Ectodermal cell (in vitro differentiated cells): ENCODE measurements at regions not wholly inside any gene's neighbourhood (a gene's known extent, or its start where the extent isn't known, plus 50 kb on each side); places are given as distances from the start of the nearest gene placed in this dataset.

ENCODE experiments used
- H3K27ac ChIP-seq: 2 replicates; pipeline ENCODE4 v1.7.0; 2013; ENCODE audit warnings: mild to moderate bottlenecking, low read depth, low read length; ENCODE audit not compliant: insufficient read depth, poor library complexity, severe bottlenecking
- H3K27me3 ChIP-seq: 2 replicates; pipeline ENCODE4 v1.7.0; 2013; ENCODE audit warnings: mild to moderate bottlenecking, low read length; ENCODE audit not compliant: insufficient read depth, control insufficient read depth, poor library complexity, severe bottlenecking
- H3K36me3 ChIP-seq: one replicate; pipeline ENCODE4 v1.7.0; 2013; ENCODE audit warnings: low read length; ENCODE audit not compliant: control insufficient read depth, insufficient read depth
- H3K4me1 ChIP-seq: one replicate; pipeline ENCODE4 v1.7.0; 2013; ENCODE audit warnings: low read length; ENCODE audit not compliant: control insufficient read depth, insufficient read depth
- H3K4me3 ChIP-seq: 2 replicates; pipeline ENCODE4 v1.7.0; 2013; ENCODE audit warnings: low read depth, low read length, control low read depth; ENCODE audit not compliant: insufficient read depth
- H3K9me3 ChIP-seq: 2 replicates; pipeline ENCODE4 v1.7.0; 2013; ENCODE audit warnings: mild to moderate bottlenecking, low read length, moderate library complexity; ENCODE audit not compliant: control insufficient read depth
- WGBS, 2 experiments: methylation state at CpG; one replicate each; pipeline ENCODE4 v1.1.7; 2013; ENCODE audit warnings: missing lambda C conversion rate in 2 of 2; 5-methylcytosine and 5-hydroxymethylcytosine counted together

GRCh38 chr5:33362915-33363314 is 77.8 kb upstream of the TARS1 start:
- no peaks in the 10 kb centered on the region for H3K36me3 ChIP-seq
- H3K27ac ChIP-seq = no peak overlapping the region
- no peaks in the 10 kb centered on the region for H3K27me3 ChIP-seq
- no peaks in the 10 kb centered on the region for H3K9me3 ChIP-seq
- H3K4me1 ChIP-seq = no peaks in the 10 kb centered on the region
- no peak overlapping the region for H3K4me3 ChIP-seq
- 72% methylated on average over 4 of the region's 4 CpGs for WGBS, 2 experiments

- Histone ChIP-seq H3K27me3 (no peaks in the 10 kb centered on the region), H3K9me3 (no peaks in the 10 kb centered on the region), H3K27ac (no peak overlapping the region), H3K36me3 (no peaks in the 10 kb centered on the region), H3K4me3 (no peak overlapping the region), H3K4me1 (no peaks in the 10 kb centered on the region)
- 93 to 95% methylated on average over 3 of the region's 3 CpGs for WGBS, 2 experiments
These were observed 77.2 kb upstream of the TARS1 start for GRCh38 chr5:33363537-33363936.

- Histone ChIP-seq H3K27me3 (no peaks in the 10 kb centered on the region), H3K36me3 (no peaks in the 10 kb centered on the region), H3K4me1 (no peaks in the 10 kb centered on the region), H3K27ac (no peak overlapping the region), H3K4me3 (no peak overlapping the region), H3K9me3 (no peaks in the 10 kb centered on the region)
- 86 to 97% methylated on average over 2 of the region's 2 CpGs for WGBS, 2 experiments
These were observed 76.4 kb upstream of the TARS1 start for GRCh38 chr5:33364406-33364805.

GRCh38 chr5:33367416-33367815 is 73.3 kb upstream of the TARS1 start:
- 90 to 96% methylated on average over 3 of the region's 3 CpGs for WGBS, 2 experiments
- no peaks in the 10 kb centered on the region for H3K4me1 ChIP-seq
- no peaks in the 10 kb centered on the region for H3K36me3 ChIP-seq
- no peaks in the 10 kb centered on the region for H3K27me3 ChIP-seq
- H3K9me3 ChIP-seq = no peaks in the 10 kb centered on the region
- no peak overlapping the region for H3K4me3 ChIP-seq
- no peak overlapping the region for H3K27ac ChIP-seq

GRCh38 chr5:33369485-33370465 is 71.0 kb upstream of the TARS1 start:
- Histone ChIP-seq H3K27me3 (no peaks in the 10 kb centered on the region), H3K4me3 (no peak overlapping the region), H3K4me1 (no peaks in the 10 kb centered on the region), H3K9me3 (no peaks in the 10 kb centered on the region), H3K27ac (no peak overlapping the region), H3K36me3 (no peaks in the 10 kb centered on the region)
- 80 to 84% methylated on average over 4 to 5 of the region's 5 CpGs for WGBS, 2 experiments

- Histone ChIP-seq H3K4me1 (no peaks in the 10 kb centered on the region), H3K27me3 (no peaks in the 10 kb centered on the region), H3K4me3 (no peak overlapping the region), H3K9me3 (no peaks in the 10 kb centered on the region), H3K27ac (no peak overlapping the region), H3K36me3 (no peaks in the 10 kb centered on the region)
- 89% methylated on average over 2 of the region's 2 CpGs for WGBS, 2 experiments
These were observed 70.3 kb upstream of the TARS1 start for GRCh38 chr5:33370466-33370859.

- 100% methylated on average over 1 of the region's 1 CpG for WGBS, 2 experiments
- H3K9me3 ChIP-seq = no peaks in the 10 kb centered on the region
These were observed 69.1 kb upstream of the TARS1 start for GRCh38 chr5:33371660-33372059.

GRCh38 chr5:33372721-33373472 is 67.9 kb upstream of the TARS1 start:
- Histone ChIP-seq H3K27ac (no peak overlapping the region), H3K4me3 (no peak overlapping the region), H3K9me3 (no peaks in the 10 kb centered on the region), H3K36me3 (no peaks in the 10 kb centered on the region), H3K4me1 (no peaks in the 10 kb centered on the region), H3K27me3 (no peaks in the 10 kb centered on the region)
- WGBS, 2 experiments = 88 to 98% methylated on average over 4 to 5 of the region's 6 CpGs

More at GRCh38 chr5:33371660-33372059, 69.1 kb upstream of the TARS1 start:
- H3K4me1 ChIP-seq = no peaks in the 10 kb centered on the region
- H3K4me3 ChIP-seq = no peak overlapping the region
- H3K27me3 ChIP-seq = no peaks in the 10 kb centered on the region
- no peaks in the 10 kb centered on the region for H3K36me3 ChIP-seq
- no peak overlapping the region for H3K27ac ChIP-seq

- Histone ChIP-seq H3K4me1 (no peaks in the 10 kb centered on the region), H3K36me3 (no peaks in the 10 kb centered on the region), H3K9me3 (no peaks in the 10 kb centered on the region), H3K27ac (no peak overlapping the region), H3K27me3 (no peaks in the 10 kb centered on the region), H3K4me3 (no peak overlapping the region)
- WGBS, 2 experiments = 95 to 96% methylated on average over 2 of the region's 2 CpGs
These were observed 64.9 kb upstream of the TARS1 start for GRCh38 chr5:33375900-33376299.

GRCh38 chr5:33379757-33380156 is 61.0 kb upstream of the TARS1 start:
- Histone ChIP-seq H3K4me3 (no peak overlapping the region), H3K4me1 (no peaks in the 10 kb centered on the region), H3K9me3 (peaks cover 2% of the 10 kb centered on the region), H3K27ac (no peak overlapping the region), H3K36me3 (no peaks in the 10 kb centered on the region), H3K27me3 (no peaks in the 10 kb centered on the region)
- 71 to 72% methylated on average over 10 of the region's 10 CpGs for WGBS, 2 experiments
